ENCODE measurements at regions not wholly inside any gene's neighbourhood (a gene's known extent, or its start where the extent isn't known, plus 50 kb on each side); places are given as distances from the start of the nearest gene placed in this dataset.

DNA sequence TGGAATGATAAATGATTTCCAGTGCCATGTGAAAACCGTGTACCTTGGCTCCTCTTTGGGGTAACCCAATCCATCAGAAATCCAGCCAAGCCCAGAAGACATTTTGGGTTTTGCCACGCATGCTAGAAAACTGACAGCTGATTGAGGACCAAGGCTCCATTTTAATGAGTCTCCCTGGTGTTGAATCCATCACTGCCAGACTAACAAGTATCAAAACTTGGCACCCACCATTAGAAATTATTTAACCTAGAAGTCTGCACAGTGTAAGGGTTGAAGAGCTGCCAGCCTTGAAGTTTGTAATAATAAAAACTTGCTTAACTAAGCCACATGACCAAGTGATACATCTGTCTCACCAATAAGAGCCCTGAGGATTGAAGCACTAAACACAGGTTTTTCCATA, 369.9 kb downstream of the DNAH5 start:
- intact Hi-C loops (cut with DNase I), result no loop called here
- no peak for DNase-seq (ENCODE audit: missing footprints)
- ATAC-seq, result no peak

DNA sequence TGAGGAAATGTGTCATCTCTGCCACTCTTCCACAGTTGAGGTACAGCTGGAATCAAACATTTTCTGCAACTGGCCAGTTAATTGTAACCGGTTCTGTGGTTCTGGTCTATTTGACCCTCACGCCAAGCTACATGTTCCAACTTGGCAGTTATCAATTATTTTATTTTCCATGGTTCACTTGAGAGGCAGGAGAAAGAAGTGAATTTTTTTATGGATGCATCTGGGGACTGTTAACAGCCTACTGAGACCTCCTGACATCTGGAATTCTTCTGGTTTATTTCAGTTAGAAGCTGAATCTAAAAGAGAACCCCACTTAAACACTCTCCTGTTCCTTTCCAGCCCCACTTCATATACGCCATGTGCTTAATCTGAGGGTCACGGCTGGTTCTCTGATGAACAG, 372.3 kb downstream of the DNAH5 start:
- ATAC-seq (no peak), DNase-seq (ENCODE audit: missing footprints) (no peak)
- intact Hi-C loops (cut with DNase I), result no loop called here

DNA sequence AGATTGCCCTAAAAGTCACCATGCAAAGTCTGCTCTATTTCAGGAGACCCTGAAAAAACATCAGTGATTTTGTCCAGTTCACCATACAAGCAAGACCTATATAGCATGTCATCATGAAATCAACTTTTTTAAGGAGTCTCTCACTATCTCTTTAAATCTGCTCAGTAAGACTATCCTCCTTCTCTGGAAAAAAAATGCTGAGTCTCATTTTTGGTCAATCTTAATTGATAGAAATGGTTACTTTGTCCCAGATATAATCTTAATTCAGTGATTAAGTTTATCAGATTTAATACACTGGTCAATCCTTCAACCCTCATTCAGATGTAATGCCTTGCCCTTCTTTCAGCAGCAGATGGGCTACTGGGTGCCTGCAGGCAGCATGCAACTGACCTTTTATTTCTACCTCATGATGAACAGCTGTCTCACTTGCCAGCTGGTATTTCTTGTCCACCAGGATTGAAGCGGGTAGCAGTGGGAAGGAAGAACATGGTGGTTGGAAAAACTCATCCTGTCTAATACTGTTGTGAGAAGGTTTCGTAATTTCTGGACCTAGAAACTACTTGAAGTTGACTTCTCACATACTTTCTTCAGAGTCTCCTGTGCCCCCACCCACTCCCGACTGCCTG, 375.3 kb downstream of the DNAH5 start:
- DNase-seq (ENCODE audit: missing footprints) (no peak), ATAC-seq (no peak)
- intact Hi-C loops (cut with DNase I), result no loop called here

DNA sequence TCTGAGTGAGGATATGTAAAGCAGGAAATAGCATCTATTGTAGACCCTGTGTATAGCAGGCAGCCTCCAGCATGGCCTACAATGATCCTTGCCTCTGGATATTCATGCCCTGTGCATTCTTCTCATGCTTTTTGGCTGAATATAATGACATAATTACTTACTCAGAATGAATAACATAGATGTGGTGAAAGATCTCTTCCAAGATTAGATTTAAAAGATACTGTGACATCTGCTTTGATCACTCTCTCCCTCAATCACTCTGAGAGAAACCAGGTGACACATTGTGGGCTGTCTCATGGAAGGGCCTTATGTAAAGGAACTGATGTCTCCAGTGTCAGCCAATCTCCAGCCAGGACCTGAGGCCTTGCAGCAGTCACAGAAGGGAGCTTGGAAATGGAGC, 376.7 kb downstream of the DNAH5 start:
- intact Hi-C loops (cut with DNase I), result no loop called here
- ATAC-seq, result no peak
- DNase-seq (ENCODE audit: missing footprints), result no peak

DNA sequence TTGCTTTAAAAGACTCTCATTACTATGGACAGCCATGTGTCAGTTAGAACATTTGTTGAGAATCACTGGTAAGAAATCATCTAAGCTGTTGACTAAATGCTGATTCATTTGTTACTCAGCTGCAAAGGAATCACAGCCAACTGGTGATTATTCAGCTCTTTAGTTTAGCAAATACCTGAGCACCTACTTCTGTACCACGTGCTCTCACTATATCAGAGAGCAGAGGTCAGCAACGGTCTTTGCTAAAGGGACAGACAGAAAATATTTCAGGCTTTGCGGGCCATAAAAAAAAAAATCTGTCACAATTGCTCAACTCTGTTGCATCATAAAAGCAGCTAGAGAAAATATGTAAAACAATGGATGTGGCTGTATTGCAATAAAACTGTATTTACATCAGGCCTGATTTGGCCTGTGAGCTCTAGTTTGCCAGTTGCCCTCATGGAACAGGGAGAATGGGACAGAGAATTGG, 377.6 kb downstream of the DNAH5 start:
- ATAC-seq (no peak), DNase-seq (ENCODE audit: missing footprints) (no peak)
- intact Hi-C loops (cut with DNase I), result no loop called here

DNA sequence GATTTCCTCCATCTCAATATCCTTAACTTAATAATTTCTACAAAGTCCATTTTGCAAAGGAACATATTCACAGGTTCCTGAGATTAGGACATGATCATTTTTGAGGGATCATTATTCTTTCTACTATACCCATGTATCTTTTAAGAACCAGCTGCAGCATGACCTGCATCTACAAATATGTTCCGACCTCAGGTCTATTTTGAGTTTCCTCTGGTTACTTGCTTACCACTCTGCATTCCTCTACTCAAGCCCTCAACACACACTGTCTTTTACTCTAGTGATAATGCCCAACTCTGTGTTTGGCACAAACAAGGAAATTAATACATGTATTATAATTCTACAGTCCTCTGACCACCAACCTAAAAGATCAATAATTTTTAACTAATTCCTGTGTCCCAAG, 386.1 kb downstream of the DNAH5 start:
- intact Hi-C loops (cut with DNase I), result no loop called here
- no peak for ATAC-seq
- DNase-seq (ENCODE audit: missing footprints), result no peak

DNA sequence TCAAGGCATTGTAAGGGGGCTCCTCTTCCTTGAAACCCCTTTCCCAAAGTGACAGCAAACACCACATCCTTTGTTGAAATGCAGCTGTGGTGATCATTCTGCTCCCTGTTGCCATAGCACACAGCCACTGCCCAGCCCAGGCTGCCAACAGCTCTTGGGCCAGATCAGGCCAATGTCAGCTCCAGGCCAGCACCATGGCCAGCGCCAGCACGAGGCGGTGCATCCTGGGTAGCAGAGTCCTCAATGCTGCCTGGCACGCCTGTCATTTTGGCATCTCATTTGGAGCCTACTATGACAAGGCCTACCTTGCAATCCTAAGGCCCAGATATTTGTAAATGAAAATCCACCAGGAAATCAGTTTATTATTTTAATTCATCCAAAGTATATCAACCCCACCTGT, 390.6 kb downstream of the DNAH5 start:
- ATAC-seq, result no peak
- intact Hi-C loops (cut with DNase I), result no loop called here
- DNase-seq (ENCODE audit: missing footprints), result no peak

DNA sequence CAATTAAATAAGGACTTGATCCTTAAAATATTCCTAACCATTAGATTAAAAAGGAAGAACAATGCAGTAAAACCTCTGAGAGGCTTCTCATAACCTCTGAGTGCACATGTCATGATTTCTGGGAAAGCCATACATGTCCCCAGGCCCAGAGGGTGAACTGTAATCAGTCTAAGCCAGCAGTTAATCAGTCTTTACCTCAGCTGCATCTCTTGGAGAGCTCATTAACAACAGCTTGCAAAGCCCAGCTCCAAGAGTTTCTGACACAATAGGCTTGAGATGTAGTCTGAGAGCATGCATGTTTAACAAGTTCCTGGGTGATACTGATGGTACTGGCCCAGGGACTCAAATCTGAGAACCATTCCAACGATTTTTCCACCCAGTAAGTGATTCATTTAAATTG, 392.1 kb downstream of the DNAH5 start:
- ATAC-seq (no peak), DNase-seq (ENCODE audit: missing footprints) (no peak)
- intact Hi-C loops (cut with DNase I), result no loop called here

DNA sequence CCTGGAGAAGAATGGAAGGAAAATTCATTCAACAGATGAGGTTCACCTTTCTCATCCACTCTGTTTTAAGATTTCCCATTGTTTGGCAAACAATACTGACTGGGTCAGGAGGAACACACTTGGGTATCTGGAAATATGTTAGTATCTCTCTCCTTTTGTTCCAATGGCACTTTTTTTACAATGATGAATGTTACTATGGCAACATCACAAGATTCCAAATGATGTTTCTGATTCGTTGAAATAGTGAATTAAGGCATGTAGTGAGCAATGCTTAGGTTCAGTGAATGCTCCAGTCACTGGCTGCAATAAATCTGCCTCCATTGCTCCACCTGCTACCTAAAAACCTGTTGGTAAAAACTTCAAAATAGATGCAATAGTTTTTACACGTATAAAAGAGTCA, 392.8 kb downstream of the DNAH5 start:
- no peak for ATAC-seq
- no peak for DNase-seq (ENCODE audit: missing footprints)
- intact Hi-C loops (cut with DNase I), result no loop called here

DNA sequence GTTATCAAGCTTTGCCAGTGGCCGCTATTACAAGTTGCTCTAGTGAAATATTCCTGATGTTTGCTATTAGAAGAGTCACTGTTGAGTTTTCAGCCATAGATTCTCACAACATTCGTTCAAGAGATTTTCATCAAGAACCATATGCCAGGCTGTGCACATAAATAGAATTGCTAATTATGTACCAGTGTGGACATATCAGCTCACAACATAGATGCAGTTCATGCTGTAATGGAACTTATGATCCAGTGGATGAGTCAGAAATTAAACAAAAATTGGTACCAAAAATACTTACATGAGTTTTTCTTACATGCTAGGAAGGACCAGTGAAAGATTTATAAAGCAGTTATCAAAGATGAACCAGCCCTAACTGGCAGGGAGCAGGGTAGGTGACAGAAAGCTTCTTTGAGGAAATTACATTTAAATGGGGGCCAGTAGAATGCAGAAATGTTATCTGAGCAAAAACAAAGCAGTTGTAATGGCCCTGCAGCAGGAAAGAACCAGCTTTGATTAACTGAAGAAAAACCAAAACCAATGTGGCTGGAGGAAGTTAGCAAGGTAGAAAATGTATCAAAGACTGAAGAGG, 404.2 kb downstream of the DNAH5 start:
- intact Hi-C loops (cut with DNase I), result no loop called here
- ATAC-seq (no peak), DNase-seq (ENCODE audit: missing footprints) (no peak)

DNA sequence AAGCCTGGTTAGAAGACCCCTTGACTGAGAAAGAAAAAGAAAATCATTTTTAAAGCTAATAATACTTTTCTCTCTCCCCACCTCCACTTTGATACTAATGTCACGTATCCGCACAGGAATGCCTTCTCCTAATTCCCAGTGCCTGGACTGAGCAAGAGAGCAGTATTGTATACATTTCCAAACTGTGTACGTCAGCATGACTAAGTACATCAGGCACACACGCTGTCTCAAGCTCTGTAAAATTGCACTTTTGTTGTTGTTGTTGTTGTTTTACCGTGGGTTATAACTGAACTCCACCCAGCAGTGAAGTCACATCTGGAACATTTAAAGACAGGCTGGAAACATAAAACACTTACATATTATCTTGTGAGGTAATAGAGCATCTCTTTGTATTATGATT, 407.6 kb downstream of the DNAH5 start:
- intact Hi-C loops (cut with DNase I), result no loop called here
- DNase-seq (ENCODE audit: missing footprints) (no peak), ATAC-seq (no peak)

DNA sequence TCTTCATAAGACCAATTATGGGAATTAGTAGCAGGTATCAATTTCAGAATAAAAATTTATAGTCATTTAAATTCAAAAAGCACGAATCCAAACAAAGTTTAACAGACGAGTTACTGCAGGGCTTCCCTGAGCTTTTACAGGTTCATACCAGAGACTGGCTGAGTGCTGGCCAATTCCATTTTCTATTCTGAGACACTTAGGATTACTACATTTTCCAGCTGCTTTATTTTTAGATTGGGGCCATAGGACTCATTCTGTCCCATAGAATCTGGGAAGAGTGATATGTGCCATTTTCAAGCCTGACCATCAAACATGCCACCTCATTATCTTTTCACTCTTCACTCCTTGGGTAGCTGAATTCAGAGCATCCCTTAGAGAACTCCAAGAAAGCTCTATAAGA, 410.7 kb downstream of the DNAH5 start:
- no peak for DNase-seq (ENCODE audit: missing footprints)
- ATAC-seq, result no peak
- intact Hi-C loops (cut with DNase I), result no loop called here

DNA sequence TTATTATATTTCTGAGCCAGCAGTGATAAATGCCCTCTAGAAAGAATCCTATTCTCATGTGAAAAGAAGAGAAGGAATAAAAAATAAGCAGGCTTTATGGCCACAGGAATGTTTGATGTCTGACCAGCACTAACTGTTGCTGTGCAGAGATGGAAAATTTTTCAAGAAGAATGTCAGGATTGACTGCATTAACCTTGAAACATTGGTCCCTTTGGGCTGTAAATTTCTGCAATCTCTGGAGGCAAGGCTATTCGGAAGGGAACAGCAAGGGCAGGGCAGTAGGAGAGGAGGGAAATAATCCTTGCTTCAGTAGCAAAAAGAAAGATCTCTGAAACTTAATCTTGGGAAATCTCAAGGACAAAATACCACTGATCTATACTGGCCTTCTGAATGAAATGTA, 415.2 kb downstream of the DNAH5 start:
- no peak for DNase-seq (ENCODE audit: missing footprints)
- intact Hi-C loops (cut with DNase I), result no loop called here
- ATAC-seq, result no peak

DNA sequence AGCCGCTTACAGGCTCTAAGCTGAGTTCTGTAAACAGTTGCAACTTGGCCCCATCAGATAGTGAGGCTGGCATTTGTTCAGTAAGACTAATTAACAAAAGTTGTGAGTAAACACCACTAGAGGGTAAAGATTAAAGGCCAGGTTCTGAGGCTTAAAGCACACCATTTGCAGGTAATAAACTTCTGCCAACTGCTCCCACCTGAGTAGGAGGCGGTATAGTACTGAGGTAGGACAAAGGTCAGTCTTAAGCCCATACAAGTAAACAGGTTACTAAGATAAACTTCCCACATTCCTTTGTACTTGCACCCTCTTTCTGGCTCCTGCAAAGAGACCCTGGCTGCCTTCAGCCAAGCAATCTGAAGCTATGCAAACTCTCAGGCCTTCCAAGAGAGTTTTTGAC, 419.6 kb downstream of the DNAH5 start:
- DNase-seq (ENCODE audit: missing footprints) (no peak), ATAC-seq (no peak)
- intact Hi-C loops (cut with DNase I), result no loop called here

DNA sequence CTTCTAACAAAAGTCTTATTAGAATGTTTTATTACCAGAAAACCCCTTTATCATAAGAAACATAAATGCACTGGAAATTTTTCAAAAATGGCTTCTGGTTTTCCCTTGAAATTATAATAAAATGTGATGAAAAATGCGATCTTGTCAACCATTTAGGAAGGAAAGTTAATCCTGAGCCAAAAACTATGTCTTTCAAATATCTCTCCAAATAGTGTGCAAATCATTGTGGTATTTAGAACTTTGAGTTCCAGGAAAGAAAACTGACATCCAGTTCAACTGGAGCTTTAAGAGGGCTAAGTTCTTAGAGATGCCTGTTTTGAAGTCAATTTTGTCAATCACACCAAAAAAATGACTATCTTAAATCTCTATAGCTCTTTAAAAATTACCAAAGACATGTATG, 425.4 kb downstream of the DNAH5 start:
- ATAC-seq (no peak), DNase-seq (ENCODE audit: missing footprints) (no peak)
- intact Hi-C loops (cut with DNase I), result no loop called here

DNA sequence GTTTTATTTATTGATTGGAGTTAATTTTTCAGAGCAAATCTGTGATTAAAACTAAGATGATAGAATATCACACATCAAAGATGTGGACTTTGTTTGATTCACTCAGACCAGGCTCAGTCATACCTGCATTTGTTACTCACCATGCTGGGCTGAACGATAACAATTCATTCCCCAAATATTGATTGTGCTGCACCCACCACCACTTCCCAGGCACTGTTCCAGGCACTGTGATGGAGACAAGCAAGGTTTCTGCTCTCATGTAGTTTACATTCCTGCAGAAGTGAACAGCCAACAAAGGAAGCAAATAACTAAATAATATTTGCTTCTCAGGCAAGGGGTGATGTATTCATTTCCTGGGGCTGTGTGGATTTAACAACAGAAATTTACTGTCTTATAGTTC, 428.3 kb downstream of the DNAH5 start:
- intact Hi-C loops (cut with DNase I), result no loop called here
- DNase-seq (ENCODE audit: missing footprints) (no peak), ATAC-seq (no peak)

DNA sequence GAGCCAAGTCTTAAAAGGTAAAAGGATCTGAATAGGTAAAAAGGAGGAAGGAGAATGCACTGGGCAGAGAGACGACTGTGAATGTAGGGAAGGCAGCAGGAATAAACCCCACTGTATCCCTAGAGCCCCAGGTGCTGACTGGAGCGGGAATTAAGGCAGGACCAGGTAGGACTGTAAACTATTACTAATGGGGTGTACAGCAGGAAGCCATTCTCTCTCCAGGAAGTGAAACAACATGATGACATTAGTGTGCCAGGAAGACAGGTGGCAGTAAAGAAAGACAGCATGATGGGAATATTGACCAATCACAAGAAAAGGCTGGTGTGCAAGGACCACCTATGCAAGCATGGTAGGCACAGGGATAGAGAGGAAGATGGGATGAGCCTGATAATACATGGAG, 433.0 kb downstream of the DNAH5 start:
- intact Hi-C loops (cut with DNase I), result no loop called here
- DNase-seq (ENCODE audit: missing footprints) (no peak), ATAC-seq (no peak)

DNA sequence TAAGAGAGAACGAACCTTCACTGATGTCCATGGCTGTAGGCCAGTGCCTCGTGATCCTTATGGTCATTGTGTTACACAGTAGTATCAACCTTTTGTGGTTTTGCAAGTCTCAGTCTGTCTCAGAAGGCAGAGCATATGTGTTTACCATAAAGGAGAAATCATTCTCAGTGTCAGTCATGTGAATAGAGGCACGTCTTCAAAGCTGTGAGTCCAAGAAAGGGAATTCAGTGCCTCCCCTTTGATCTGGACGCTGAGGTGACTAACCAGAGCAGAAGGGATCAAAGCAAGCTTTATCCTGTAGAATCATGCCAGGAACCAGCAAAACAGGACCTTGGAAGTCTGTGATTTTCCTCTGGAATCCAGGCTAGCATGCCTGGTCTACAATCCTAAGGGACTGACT, 433.9 kb downstream of the DNAH5 start:
- intact Hi-C loops (cut with DNase I), result no loop called here
- ATAC-seq (no peak), DNase-seq (ENCODE audit: missing footprints) (no peak)

DNA sequence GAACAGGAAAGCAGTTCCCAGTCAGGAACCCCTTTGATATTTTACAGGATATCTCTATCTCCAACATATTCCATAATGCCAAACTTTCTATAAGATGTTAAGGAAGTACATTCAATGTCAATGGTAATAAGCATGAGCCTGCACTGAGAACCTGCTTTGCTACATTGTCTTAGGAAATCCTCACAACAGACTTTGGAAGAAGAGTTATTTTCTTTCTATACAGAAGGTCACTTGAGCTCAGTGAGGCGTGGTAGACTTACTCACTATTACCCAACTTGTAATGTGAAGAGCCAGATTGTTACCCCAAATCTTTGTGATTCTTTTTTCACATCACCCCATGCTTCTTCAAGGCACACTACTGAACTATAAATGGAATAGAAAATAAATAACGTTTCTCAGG, 435.9 kb downstream of the DNAH5 start:
- no peak for ATAC-seq
- DNase-seq (ENCODE audit: missing footprints), result no peak
- intact Hi-C loops (cut with DNase I), result no loop called here

DNA sequence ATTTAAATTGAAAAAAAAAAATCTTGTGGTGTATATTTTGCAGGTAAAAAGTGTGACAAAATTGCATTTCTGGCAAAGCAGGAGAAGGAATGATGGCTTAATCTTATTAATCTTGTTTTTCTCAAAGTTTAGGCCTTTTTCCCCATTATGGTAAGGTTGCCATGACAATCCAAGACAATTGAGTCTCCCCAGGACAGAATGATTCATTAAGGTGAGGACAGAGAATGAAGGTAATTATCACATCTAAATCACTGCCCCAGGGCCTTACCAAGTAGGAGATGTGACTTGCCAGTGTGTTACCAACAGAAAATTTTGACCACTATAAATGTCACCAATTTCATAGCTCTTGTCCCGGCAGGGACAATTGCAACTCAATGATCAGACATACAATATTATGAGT, 439.2 kb downstream of the DNAH5 start:
- no peak for ATAC-seq
- intact Hi-C loops (cut with DNase I), result no loop called here
- no peak for DNase-seq (ENCODE audit: missing footprints)

DNA sequence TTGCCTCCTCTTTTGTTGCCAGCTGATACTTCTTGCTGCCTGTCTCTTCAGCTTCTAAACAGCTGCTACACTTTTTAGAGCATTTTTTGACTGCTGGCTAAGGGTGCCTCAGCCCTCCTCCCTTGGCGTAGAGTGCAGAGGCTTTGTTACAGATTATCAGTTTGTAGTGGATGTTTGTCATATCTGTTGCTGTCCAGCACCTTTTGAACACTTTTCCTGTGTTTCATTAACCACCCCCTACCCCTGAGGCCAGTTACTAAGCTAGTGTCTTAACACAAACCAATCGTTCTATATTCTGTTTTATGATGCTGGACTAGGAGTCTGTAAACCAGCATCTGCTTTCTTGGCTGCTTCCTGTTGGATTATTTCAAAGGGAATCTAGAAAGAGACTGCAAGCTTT, 441.5 kb downstream of the DNAH5 start:
- no peak for ATAC-seq
- DNase-seq (ENCODE audit: missing footprints), result no peak
- intact Hi-C loops (cut with DNase I), result no loop called here
